ENCODE measurements at regions not wholly inside any gene's neighbourhood (a gene's known extent, or its start where the extent isn't known, plus 50 kb on each side); places are given as distances from the start of the nearest gene placed in this dataset.

DNA sequence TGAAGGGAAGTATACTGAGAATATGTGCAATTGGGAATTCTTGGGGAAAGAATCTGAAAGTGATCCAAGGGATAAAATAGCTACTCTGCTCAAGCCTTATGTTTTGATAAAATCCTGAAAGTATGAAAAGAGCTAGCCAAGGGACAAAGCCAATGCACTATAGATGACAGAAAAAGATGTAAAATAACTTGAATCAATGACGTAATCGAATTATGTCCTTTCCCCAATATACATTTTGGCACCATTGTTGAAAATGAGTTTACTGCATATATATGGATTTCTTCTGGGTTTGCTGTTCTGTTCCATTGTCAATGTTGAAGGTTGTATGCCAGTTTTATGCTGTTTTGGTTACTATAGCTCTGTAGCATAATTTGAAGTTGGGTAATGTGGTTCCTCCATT, 407.3 kb downstream of the DCAF12L2 start:
- FAIRE-seq (no peak), ATAC-seq (no peak), DNase-seq (ENCODE audit: extremely low read depth in 1 of 4, low spot score in 3 of 4) (no peak)
- H3K4me3 ChIP-seq: no peak overlapping the region
- H3K27ac ChIP-seq (ENCODE audit: extremely low read depth, low read depth, low read length): peak overlapping the region; percentile 92
- H4K20me1 ChIP-seq (replicated peaks; ENCODE audit: control insufficient read depth, insufficient read depth, low read length): no peaks in the 10 kb centered on the region
- ChIA-PET POLR2A (interaction anchor here (0.6 kb wide), 1 partner anchor 432 kb away, joined by 3 read pairs; no protein-coding TSS in a partner anchor), CTCF (ENCODE audit: low intra/inter-chr PET ratio) (no interaction called here)
- H3K27me3 ChIP-seq (ENCODE audit: control insufficient read depth in 2 of 2, insufficient read depth in 2 of 2, low read length in 2 of 2): no peaks in the 10 kb centered on the region
- 5% methylated on average over 2 of the region's 2 CpGs for WGBS (ENCODE audit: insufficient coverage, low coverage, missing lambda C conversion rate)
- peak overlapping the region; percentile 35 for H3K4me2 ChIP-seq (ENCODE audit: insufficient read depth, low read length)
- no TSS peak for BruUV-seq (replicated peaks)
- H3K36me3 ChIP-seq (ENCODE audit: control insufficient read depth, insufficient read depth, low read length): no peaks in the 10 kb centered on the region
- peak overlapping the region in 1 of 2 experiments; percentile 58; a peak in 1 of 4 replicates for H3K9ac ChIP-seq (ENCODE audit: insufficient read depth in 1 of 2, low read depth in 2 of 2, low read length in 2 of 2)
- H2AFZ ChIP-seq (ENCODE audit: low read depth, low read length): peak overlapping the region; percentile 80
- intact Hi-C loops (cut with micrococcal nuclease): no loop called here
- H3K79me2 ChIP-seq (ENCODE audit: control insufficient read depth, insufficient read depth, low read length): no peaks in the 10 kb centered on the region
- H3K9me1 ChIP-seq (ENCODE audit: control insufficient read depth, insufficient read depth, low read length): no peaks in the 10 kb centered on the region
- H3K4me1 ChIP-seq (replicated peaks in 1 of 2; ENCODE audit: control insufficient read depth in 2 of 2, insufficient read depth in 2 of 2, low read length in 2 of 2): no peaks in the 10 kb centered on the region
- in situ Hi-C loops (cut with MboI): no loop called here
- no peaks in the 10 kb centered on the region for H3K9me3 ChIP-seq (replicated peaks; ENCODE audit: control insufficient read depth, insufficient read depth, low read depth, low read length)
- TF ChIP-seq NFIC (IDR thresholded peaks at IDR 0.05): no peak
- TF ChIP-seq, protein P1, sequence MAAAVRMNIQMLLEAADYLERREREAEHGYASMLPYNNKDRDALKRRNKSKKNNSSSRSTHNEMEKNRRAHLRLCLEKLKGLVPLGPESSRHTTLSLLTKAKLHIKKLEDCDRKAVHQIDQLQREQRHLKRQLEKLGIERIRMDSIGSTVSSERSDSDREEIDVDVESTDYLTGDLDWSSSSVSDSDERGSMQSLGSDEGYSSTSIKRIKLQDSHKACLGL (CRISPR knock-in tag; IDR thresholded peaks at IDR 0.05; ENCODE audit: borderline replicate concordance, poor library complexity, severe bottlenecking): no peak
- no peak for TF ChIP-seq ZNF75A (CRISPR knock-in tag; IDR thresholded peaks at IDR 0.05)
- TF ChIP-seq BRCA1 (IDR thresholded peaks at IDR 0.05): no peak
- TF ChIP-seq BRCA1 (CRISPR knock-in tag; IDR thresholded peaks at IDR 0.05): no peak
- TF ChIP-seq ZNF384 (IDR thresholded peaks at IDR 0.05; ENCODE audit: low read depth, low read length): no peak
- TF ChIP-seq, protein P2, sequence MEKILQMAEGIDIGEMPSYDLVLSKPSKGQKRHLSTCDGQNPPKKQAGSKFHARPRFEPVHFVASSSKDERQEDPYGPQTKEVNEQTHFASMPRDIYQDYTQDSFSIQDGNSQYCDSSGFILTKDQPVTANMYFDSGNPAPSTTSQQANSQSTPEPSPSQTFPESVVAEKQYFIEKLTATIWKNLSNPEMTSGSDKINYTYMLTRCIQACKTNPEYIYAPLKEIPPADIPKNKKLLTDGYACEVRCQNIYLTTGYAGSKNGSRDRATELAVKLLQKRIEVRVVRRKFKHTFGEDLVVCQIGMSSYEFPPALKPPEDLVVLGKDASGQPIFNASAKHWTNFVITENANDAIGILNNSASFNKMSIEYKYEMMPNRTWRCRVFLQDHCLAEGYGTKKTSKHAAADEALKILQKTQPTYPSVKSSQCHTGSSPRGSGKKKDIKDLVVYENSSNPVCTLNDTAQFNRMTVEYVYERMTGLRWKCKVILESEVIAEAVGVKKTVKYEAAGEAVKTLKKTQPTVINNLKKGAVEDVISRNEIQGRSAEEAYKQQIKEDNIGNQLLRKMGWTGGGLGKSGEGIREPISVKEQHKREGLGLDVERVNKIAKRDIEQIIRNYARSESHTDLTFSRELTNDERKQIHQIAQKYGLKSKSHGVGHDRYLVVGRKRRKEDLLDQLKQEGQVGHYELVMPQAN (IDR thresholded peaks at IDR 0.05; ENCODE audit: borderline replicate concordance): no peak
- no peak for TF ChIP-seq FOXJ3 (CRISPR knock-in tag; IDR thresholded peaks at IDR 0.05)
- no peak for TF ChIP-seq TBP (optimal IDR thresholded peaks at IDR 0.05; ENCODE audit: low read depth, low read length)
- TF ChIP-seq SREBF1 (IDR thresholded peaks at IDR 0.05; ENCODE audit: borderline replicate concordance, low read depth, low read length): no peak
- no peak for TF ChIP-seq LARP7 (IDR thresholded peaks at IDR 0.05)
